ENCODE measurements at regions not wholly inside any gene's neighbourhood (a gene's known extent, or its start where the extent isn't known, plus 50 kb on each side); places are given as distances from the start of the nearest gene placed in this dataset.
"Not testable (repeated sequence)": the region's sequence is repeated elsewhere in the genome, so short reads cannot be mapped to it uniquely, and the experiment has no call there.

- no peak for DNase-seq
Observed at GRCh38 chr12:92248977-92249376, 103.3 kb upstream of the BTG1 start.

DNA sequence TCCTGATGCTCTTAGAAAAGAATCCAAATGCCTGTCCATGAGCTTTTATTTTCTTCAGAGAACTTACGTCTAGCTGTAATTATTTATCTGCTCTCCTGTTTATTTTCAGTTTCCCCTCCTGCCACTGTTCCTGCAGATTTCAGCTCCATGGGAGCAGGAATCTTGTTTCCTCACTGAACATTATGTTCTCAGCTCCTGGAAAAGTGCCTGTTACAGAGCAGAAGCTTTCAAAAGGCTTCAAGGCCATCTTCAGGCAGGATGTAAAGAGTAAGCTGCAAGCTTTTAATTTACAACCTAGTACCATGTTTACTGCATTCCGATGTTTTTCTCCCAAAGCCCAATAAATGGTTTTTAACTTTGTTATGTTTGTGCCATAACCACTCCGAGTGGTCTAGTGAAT, 98.4 kb upstream of the BTG1 start:
- DNase-seq = no peak

DNA sequence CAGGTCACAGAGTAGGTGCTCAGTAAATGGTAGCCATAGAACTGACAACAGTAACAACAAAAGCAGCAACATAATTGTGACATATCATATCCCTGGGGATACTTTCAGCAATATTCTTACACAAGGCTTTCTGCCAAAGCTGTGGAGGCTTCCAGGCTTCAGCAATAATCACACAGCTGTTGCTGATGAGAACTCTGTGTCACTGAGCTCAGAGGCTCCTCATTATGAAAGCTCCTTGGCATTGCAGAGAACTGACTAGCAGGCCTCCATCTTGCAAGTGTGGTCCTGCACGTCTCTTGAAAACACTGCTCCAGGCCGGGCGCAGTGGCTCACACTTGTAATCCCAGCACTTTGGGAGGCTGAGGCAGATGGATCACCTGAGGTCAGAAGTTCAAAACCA, 97.3 kb upstream of the BTG1 start:
- DNase-seq = no peak

GRCh38 chr12:92237762-92238523, 92.3 kb upstream of the BTG1 start:
- no peak for DNase-seq

DNA sequence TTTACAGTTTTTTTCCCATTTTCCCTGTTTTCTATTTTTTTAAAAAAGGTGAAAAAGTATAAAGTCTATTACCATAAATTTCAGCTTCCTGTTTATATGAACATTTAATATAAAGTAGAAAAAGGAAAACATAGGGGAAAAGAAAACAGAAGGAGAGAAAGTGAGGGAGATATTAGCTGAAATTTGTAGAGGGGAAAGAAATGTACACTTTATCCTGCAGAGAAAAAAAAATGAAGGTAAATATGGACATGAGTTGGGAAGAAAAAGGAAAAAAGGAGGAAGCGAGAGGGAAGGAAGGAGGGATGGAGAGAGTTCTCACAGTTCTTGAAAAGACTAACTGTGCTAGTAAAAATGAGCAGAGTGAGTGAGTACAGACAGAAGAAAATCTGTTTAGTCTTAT, 91.6 kb upstream of the BTG1 start:
- no peak for DNase-seq

- DNase-seq = no peak
Observed at GRCh38 chr12:92235703-92236472, 90.2 kb upstream of the BTG1 start.

GRCh38 chr12:92234533-92234932, 88.9 kb upstream of the BTG1 start:
- DNase-seq = no peak

DNA sequence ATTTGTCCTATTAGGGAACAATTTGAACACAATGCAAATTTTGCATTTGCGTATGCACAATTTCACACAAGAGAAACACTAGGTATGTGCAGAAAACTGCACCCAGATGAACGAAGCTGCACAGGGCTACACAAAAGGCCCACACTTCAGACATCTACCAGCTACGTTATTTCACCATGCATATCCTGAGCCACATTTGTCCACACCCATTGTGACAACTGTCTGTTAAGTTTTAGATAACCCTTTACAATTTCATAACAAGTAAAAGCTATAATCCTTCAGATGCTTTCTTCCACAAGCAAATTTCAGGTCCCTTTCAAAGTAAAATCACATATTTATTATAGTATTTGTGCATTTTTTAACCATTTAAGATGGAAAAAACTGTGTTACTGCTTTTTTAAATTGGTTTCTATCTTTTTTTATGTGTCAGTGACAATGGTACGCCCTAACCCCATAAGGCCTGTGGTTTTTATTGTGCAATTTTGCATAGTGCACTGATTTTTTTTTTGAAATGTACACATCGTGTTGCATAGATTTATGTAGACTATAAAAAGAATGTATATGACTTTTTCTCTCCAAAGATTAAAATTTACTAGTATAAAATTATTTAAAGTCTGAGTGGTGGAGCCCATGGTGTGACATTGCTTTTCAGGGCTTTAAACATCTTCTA, 87.8 kb upstream of the BTG1 start:
- no peak for DNase-seq

DNA sequence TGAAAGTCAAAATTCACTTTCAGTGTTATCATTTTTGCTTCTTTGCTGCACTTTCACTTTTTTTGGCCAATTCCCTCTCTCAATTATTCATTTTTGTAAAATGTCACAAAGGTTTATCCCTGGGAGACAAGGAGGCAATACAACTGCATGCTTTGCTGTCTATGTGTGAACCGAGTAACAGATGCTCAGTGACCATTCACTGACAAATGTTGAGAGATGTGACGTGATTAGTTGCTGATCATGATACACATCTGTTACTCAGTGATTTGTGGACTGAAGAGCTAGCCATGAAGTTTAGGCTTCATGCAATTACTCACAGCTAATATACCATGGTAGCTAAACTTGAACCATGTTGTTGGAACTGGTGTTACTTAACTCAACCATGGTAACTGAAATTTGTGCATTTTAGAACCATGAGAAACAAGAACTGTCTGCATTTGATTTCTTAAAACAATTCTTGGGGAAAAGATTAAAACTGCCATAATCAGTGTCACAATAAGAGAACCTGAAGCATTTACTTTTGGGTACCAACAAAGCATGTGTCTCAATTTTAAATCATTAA, 86.8 kb upstream of the BTG1 start:
- DNase-seq = not testable (repeated sequence)

DNA sequence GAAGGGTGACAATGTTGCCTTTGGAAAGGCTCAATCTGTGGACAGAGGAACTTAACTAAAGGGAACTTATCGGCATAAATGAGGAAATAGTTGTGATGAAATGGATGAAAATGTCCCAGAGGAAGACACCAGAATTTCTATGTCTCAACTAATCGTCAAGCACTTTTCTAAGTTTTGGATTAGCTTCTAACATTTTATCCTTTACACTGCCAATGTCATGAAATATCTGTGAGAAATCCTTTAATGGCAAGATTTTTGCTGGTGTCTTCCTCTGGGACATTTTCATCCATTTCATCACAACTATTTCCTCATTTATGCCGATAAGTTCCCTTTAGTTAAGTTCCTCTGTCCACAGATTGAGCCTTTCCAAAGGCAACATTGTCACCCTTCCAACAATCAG, 86.3 kb upstream of the BTG1 start:
- not testable (repeated sequence) for DNase-seq

GRCh38 chr12:92231532-92231931, 85.9 kb upstream of the BTG1 start:
- DNase-seq = not testable (repeated sequence)

DNA sequence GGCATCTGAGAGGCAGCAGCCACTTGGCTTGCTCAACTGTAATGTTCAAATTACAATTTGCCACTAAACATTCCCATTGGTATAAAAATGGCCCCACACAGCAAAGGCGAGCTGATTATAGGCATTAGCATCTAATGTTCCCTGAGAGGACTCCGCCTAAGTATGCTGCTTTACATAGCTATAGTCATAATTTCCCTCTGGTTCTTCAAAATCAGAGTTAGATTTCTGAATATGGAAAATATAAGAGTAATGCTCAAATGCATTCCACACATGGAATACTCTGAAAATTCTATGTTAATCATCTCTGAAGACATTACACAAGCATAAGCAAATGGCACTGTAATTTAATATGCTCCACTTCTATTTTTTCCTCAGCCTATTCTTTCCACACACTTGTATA, 83.7 kb upstream of the BTG1 start:
- no peak for DNase-seq

DNA sequence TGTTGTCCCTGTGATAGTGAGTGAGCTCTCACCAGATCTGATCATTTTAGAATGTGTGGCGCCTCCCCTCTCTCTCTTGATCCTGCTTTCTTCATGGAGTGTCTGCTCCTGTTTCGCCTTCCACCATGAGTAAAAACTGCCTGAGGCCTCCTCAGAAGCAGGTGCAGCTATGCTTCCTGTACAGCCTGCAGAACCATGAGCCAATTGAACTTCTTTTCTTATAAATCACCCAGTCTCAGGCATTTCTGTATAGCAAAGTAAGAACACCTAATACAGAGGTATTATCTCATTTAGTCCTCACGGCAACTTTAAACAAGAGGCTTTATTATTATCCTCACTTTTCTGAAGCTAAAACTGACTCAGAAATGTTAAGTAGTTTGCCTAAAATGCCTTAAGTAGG, 81.3 kb upstream of the BTG1 start:
- no peak for DNase-seq

DNA sequence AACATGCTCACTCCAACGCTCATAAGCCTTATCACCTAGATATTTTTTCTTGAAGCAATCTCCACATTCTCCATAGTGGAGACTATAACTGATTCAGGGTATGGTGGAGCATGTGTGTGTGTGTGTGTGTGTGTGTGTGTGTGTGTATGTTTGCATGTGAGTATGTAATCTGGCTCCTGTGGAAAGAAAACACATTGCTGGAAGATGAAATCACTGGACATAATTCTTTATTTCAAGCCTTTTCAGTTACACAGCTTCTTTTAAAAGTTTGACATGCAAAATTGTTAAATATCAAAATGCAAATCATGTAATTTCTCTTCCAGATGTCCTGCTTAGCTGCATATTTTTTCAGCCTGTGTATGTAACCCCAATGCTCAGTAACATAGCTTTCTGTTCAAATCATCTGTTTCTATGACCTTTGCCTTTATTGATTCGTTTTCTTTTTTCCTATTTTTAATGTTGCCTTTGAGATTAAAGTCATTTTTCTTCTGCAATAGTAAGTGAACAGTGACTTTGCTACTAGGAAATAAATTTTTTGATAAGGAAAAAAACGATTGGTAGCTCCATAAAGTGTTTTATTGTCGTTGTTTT, 80.5 kb upstream of the BTG1 start:
- no peak for DNase-seq

- no peak for DNase-seq
Observed at GRCh38 chr12:92224685-92225331, 79.2 kb upstream of the BTG1 start.

DNA sequence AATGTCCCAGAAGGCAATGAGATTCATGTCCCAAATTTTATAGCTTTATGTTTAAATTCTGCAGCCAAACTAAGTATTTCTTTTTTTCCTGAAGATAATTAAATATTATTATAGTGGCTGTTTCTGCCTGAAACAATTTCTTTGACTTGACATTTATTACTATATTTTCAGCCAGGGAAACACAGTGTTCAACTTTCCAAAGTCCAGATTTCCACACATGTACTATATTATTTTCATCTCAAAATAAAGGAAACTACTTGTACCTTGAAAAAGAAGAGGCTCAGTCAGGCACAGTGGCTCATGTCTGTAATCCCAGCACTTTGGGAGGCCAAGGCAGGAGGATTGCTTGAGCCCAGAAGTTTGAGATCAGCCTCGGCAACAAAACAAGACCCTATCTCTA, 77.8 kb upstream of the BTG1 start:
- DNase-seq = no peak

DNA sequence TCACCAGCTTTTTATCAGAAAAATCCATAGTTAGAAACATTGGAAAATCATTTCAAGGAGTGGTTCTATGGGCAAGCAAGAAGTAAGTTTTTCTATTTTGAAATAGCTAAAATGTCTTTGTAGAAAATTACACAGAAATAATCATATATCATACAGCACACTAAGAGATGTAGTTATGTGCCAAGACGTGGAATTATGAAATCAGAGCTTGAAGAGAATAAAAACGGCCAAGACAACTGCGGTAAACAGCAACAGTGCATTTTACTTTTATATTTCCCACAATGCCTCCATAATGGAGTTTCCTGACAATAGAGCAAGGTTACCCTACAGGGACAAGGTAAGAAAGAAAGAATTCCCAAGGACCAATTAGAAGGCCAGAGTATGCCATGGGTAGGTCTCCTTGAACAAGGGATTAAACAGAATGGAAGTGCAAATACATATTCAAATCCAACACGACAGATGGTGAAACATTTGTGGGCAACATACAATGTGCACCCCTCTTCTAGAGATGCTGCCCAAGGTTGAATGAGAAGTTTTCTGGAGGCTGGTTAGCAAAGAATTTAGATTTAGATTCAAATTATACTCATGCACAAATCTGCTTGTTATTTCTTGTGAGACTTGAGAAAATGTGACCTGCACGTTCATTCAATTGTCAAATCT, 76.1 kb upstream of the BTG1 start:
- no peak for DNase-seq

DNA sequence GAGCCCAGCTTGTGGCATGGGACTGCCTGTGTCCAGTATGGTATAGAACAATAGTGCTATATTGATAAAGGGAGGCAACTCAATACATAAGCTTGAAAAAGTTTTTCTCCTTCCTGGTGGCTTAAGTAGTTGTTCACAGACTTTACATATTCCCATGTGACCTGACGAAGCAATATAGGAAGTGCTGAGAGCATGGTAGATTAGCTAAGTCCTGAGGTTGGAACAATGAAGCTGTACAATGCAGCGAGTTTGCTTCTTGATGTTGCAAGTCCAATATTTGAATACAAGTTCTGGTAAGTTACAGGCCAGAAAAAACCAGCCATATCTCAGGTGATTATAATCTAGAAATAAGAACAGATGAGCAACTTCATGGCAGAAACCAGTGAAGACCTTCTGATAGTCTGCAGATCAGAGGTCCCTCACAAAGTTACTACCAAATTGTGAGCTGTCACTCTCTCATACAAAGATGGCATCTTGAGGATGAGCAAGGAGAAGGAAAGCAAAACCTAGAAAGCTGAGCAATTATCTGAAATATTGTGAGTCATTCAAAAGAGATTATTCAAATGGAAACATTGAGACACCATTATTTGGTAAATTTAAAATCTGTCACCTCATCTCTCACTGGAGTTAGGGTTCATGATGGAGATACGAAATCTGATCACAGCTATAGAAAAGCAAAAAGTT, 72.9 kb upstream of the BTG1 start:
- DNase-seq = no peak

DNA sequence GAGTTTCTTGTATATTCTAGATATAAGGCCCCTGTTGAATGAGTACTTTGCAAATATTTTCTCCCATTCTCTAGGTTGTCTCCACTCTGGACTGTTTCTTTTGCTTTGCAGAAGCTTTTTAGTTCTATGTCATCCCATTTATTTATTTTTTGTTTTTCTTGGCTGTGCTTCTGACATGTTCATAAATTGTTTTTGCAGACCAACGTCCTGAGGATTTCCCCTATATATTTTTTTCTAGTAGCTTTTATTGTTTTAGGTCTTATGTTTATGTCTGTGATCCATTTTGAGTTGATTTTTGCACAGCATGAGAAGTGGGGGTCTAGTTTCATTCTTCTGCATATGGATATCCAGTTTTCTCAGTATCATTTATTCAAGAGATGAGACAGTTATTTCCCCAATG, 70.4 kb upstream of the BTG1 start:
- no peak for DNase-seq

DNA sequence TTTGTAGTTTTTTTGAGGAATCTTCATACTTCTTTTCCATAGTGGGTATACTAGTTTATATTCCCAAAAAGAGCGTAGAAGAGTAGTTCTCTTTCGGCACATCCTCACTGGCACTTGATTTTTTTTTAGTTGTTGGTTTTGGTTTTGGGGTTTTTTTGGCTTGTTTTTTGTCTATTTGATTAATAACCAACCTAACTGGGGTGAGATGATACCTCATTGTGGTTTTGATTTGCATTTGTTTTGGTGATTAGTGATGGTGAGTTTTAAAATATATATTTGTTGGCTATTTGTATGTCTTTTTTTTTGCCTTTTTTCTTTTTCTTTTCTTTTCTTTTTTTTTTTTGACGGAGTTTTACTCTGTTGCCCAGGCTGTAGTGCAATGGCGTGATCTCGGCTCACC, 69.7 kb upstream of the BTG1 start:
- no peak for DNase-seq

DNA sequence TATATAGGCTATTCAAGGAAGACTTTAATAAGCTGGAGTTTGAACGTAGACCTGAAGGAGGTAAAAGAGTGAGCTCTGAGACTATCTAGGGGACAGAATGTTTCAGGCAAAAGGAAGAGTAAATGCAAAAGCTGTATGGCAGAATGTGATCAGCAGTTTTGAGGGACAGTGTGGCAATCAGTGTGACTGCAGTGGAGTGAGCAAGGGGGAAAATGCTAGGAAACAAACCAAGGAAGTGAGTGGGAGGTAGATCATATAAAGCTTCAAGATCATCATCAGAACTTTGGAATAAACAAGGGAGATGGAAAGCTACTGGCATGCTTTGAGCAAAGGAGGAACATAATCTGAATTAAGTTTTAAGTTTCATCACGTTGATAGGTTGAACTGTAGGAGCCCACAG, 67.5 kb upstream of the BTG1 start:
- DNase-seq = no peak

DNA sequence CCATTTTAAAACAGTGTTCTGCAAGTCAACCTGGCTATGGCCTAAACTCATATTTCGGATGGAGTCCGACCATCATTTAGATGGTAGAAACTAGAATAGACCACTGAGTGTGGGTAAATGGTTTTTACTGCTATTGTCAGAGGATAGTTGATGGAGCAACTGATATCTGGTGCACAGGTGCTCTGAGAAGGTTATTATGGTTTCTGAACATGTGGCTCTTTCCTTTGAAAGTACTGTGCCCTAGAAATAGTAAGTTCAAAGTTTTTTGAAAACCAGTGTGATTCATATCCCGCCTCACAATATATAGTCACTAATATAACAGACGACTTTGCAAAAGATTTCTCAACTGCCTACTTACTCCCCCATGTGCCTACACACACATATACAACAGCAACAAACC, 64.4 kb upstream of the BTG1 start:
- no peak for DNase-seq
